IMR-90 (cell line): ENCODE measurements at regions not wholly inside any gene's neighbourhood (a gene's known extent, or its start where the extent isn't known, plus 50 kb on each side); places are given as distances from the start of the nearest gene placed in this dataset.

Experiments
- ATAC-seq: fragments of 200-7000 bp; cut with Tn5 transposase; 2 replicates; pipeline ENCODE4 v1.9.1; 2020; ENCODE audit warnings: low read depth, mild to moderate bottlenecking, moderate library complexity
- BruUV-seq: library from RNA; stranded (reverse); fragments of 400-500 nt; replicated peaks from 2 replicates; lab custom pipeline; 2021; lab: Mats Ljungman, UMichigan
- CTCF ChIA-PET: fragments of 300-600 bp; formaldehyde crosslinking; extraction: SDS; loops from one replicate; lab custom pipeline; 2021; ENCODE audit warnings: antibody characterized with exemption; lab: Yijun Ruan, JAX
- POLR2A ChIA-PET: fragments of 300-600 bp; sonication (Branson Sonifier 250); formaldehyde crosslinking; loops from one replicate; lab custom pipeline; 2022; ENCODE audit warnings: antibody characterized with exemption; ENCODE audit not compliant: unreplicated experiment; lab: Charles Lee
- DNase-seq: peaks from one replicate; pipeline ENCODE4 v3.0.0; 2013
- H2AFZ ChIP-seq: replicated peaks from 2 replicates; pipeline ENCODE3; 2013; ENCODE audit warnings: low read length, mild to moderate bottlenecking; ENCODE audit not compliant: poor library complexity
- H2AK5ac ChIP-seq: 2 replicates; pipeline ENCODE4 v1.6.1; 2013; ENCODE audit warnings: low read depth, low read length, inconsistent platforms
- H2AK9ac ChIP-seq: replicated peaks from 2 replicates; pipeline ENCODE3; 2013; ENCODE audit warnings: mild to moderate bottlenecking, low read depth, low read length, moderate library complexity; ENCODE audit not compliant: poor library complexity
- H2BK120ac ChIP-seq: 2 replicates; pipeline ENCODE4 v1.6.1; 2013; ENCODE audit warnings: low read depth, low read length, inconsistent platforms
- H2BK15ac ChIP-seq: 3 replicates; pipeline ENCODE4 v1.6.1; 2013; ENCODE audit warnings: low read depth, low read length, inconsistent platforms
- H2BK20ac ChIP-seq: 2 replicates; pipeline ENCODE4 v1.6.1; 2013; ENCODE audit warnings: low read depth, mild to moderate bottlenecking, inconsistent platforms, low read length, moderate library complexity
- H2BK5ac ChIP-seq: 2 replicates; pipeline ENCODE4 v1.6.1; 2013; ENCODE audit warnings: mild to moderate bottlenecking, low read depth, low read length, inconsistent platforms; ENCODE audit not compliant: poor library complexity, severe bottlenecking
- H3K14ac ChIP-seq: replicated peaks from 2 replicates; pipeline ENCODE4 v1.6.1; 2013; ENCODE audit warnings: low read depth, low read length, inconsistent platforms
- H3K18ac ChIP-seq: 2 replicates; pipeline ENCODE4 v1.6.1; 2013; ENCODE audit warnings: low read depth, low read length, control low read depth
- H3K23ac ChIP-seq: 2 replicates; pipeline ENCODE4 v1.6.1; 2013; ENCODE audit warnings: low read depth, low read length, inconsistent platforms
- H3K27ac ChIP-seq: 2 replicates; pipeline ENCODE4 v1.5.1; 2013; ENCODE audit warnings: mild to moderate bottlenecking, control low read depth, low read length; ENCODE audit not compliant: insufficient read depth
- H3K27me3 ChIP-seq: 2 replicates; pipeline ENCODE4 v1.6.1; 2013; ENCODE audit warnings: low read length; ENCODE audit not compliant: control insufficient read depth, insufficient read depth
- H3K36me3 ChIP-seq: 2 replicates; pipeline ENCODE4 v1.6.1; 2013; ENCODE audit warnings: low read length, mixed read lengths; ENCODE audit not compliant: control insufficient read depth, insufficient read depth
- H3K4ac ChIP-seq: 2 replicates; pipeline ENCODE4 v1.6.1; 2013; ENCODE audit warnings: low read depth, low read length, inconsistent platforms
- H3K4me1 ChIP-seq: 2 replicates; pipeline ENCODE4 v1.6.1; 2013; ENCODE audit warnings: low read length, mixed read lengths; ENCODE audit not compliant: control insufficient read depth, insufficient read depth
- H3K4me2 ChIP-seq: 2 replicates; pipeline ENCODE4 v1.6.1; 2013; ENCODE audit warnings: low read depth, mild to moderate bottlenecking, control low read depth, low read length, moderate library complexity
- H3K4me3 ChIP-seq: 2 replicates; pipeline ENCODE4 v1.5.1; 2013; ENCODE audit warnings: low read depth, mild to moderate bottlenecking, control low read depth, low read length, moderate library complexity; ENCODE audit not compliant: insufficient read depth
- H3K56ac ChIP-seq: 2 replicates; pipeline ENCODE4 v1.6.1; 2013; ENCODE audit warnings: low read length, inconsistent platforms; ENCODE audit not compliant: insufficient read depth; ENCODE audit errors: extremely low read depth
- H3K79me1 ChIP-seq, 2 experiments: 2 replicates each; pipeline ENCODE4 v1.6.1; 2013; ENCODE audit warnings: low read length in 2 of 2, inconsistent platforms in 1 of 2, low read depth in 1 of 2
- H3K9ac ChIP-seq: 2 replicates; pipeline ENCODE4 v1.6.1; 2013; ENCODE audit warnings: low read depth, low read length, control low read depth
- H3K9me1 ChIP-seq: 2 replicates; pipeline ENCODE4 v1.6.1; 2013; ENCODE audit warnings: low read length, inconsistent platforms; ENCODE audit not compliant: insufficient read depth
- H3K9me3 ChIP-seq: 2 replicates; pipeline ENCODE4 v1.6.1; 2013; ENCODE audit warnings: low read length; ENCODE audit not compliant: control insufficient read depth, insufficient read depth
- H4K20me1 ChIP-seq: 2 replicates; pipeline ENCODE4 v1.6.1; 2013; ENCODE audit warnings: low read length, inconsistent platforms; ENCODE audit not compliant: insufficient read depth
- H4K5ac ChIP-seq: 2 replicates; pipeline ENCODE4 v1.6.1; 2013; ENCODE audit warnings: mild to moderate bottlenecking, low read depth, low read length, control low read depth
- H4K8ac ChIP-seq, 2 experiments: 2 replicates each; pipeline ENCODE4 v1.6.1; 2013; ENCODE audit warnings: low read depth in 2 of 2, low read length in 2 of 2, control low read depth in 1 of 2, inconsistent platforms in 1 of 2
- H4K91ac ChIP-seq: 2 replicates; pipeline ENCODE4 v1.6.1; 2013; ENCODE audit warnings: low read depth, low read length, inconsistent platforms; ENCODE audit not compliant: insufficient read depth
- CHD1 ChIP-seq: IDR thresholded peaks from 2 replicates; pipeline ENCODE4 v1.6.1; 2012; ENCODE audit warnings: low read depth, low read length, improper control_type of control experiment
- FOS ChIP-seq: fragments of 150-350 bp; IDR thresholded peaks from 2 replicates; pipeline ENCODE4 v1.6.1; 2016; ENCODE audit warnings: low read depth, low read length
- MAFK ChIP-seq: IDR thresholded peaks from 2 replicates; pipeline ENCODE4 v1.6.1; 2012; ENCODE audit warnings: low read depth, low read length, improper control_type of control experiment
- MAZ ChIP-seq: IDR thresholded peaks from 2 replicates; pipeline ENCODE4 v1.6.1; 2012; ENCODE audit warnings: low read depth, mild to moderate bottlenecking, low read length, improper control_type of control experiment, moderate library complexity, borderline replicate concordance
- MXI1 ChIP-seq: IDR thresholded peaks from 2 replicates; pipeline ENCODE4 v1.6.1; 2012; ENCODE audit warnings: low read depth, mild to moderate bottlenecking, low read length, moderate library complexity, borderline replicate concordance
- RCOR1 ChIP-seq: IDR thresholded peaks from 2 replicates; pipeline ENCODE4 v1.6.1; 2012; ENCODE audit warnings: mild to moderate bottlenecking, low read length, improper control_type of control experiment; ENCODE audit not compliant: insufficient replicate concordance
- RFX5 ChIP-seq: IDR thresholded peaks from 2 replicates; pipeline ENCODE4 v1.8.0; 2012; ENCODE audit warnings: low read depth, mild to moderate bottlenecking, low read length, moderate library complexity
- dilution Hi-C: fragments of 300-500 bp; cut with HindIII; formaldehyde crosslinking; loops from one replicate; pipeline ENCODE4 v1.14.3; 2018; ENCODE audit warnings: low sequenced_read_pairs; ENCODE audit not compliant: unreplicated experiment
- in situ Hi-C: fragments of 300-500 bp; cut with MboI; formaldehyde crosslinking; loops from 3 replicates; pipeline ENCODE4 v1.14.3; 2019; ENCODE audit warnings: low sequenced_read_pairs, inconsistent platforms, mixed read lengths
- intact Hi-C: fragments of 100-400 bp; cut with micrococcal nuclease; formaldehyde crosslinking; loops from 2 replicates; pipeline ENCODE4 v1.10.0; 2022
- TF ChIP-seq, protein P1 (sequence below): fragments of 150-350 bp; IDR thresholded peaks from 2 replicates; pipeline ENCODE4 v1.6.1; 2016; ENCODE audit warnings: low read depth, mild to moderate bottlenecking, low read length, moderate library complexity, borderline replicate concordance
- TF ChIP-seq, protein P2 (sequence below): fragments of 150-350 bp; IDR thresholded peaks from 2 replicates; pipeline ENCODE4 v1.6.1; 2017; ENCODE audit warnings: mild to moderate bottlenecking, antibody characterized with exemption, low read length, low read depth

DNA sequence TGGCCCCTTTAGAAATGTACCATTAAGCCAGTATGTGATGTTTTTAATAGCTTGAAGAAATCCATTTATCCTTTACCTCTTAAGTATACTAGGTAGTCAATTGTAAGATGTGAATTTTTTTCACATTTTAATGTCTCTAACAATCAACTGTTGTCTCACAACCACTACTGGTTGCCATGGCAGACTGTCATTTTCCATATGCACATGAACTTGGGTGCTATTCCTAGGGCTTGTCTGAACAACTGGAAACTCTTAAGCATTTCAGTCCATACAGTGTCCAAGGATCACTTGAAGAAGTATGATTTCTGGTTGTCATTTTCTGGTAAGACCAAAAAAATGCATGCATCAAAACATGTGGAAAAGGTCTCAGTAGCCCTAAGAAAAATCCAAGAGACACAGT is 315.1 kb downstream of the HHIPL2 start:
- no peak overlapping the region for H4K91ac ChIP-seq

More for the DNA sequence above, 315.1 kb downstream of the HHIPL2 start:
- Histone ChIP-seq H3K4me1 (no peaks in the 10 kb centered on the region), H3K18ac (no peak overlapping the region), H4K5ac (no peak overlapping the region), H3K9ac (no peak overlapping the region), H3K4me2 (no peak overlapping the region), H2BK5ac (no peak overlapping the region), H4K20me1 (no peaks in the 10 kb centered on the region), H3K56ac (no peak overlapping the region), H4K8ac (no peak overlapping the region), H3K9me3 (no peaks in the 10 kb centered on the region), H3K23ac (no peak overlapping the region), H3K36me3 (no peaks in the 10 kb centered on the region), H2AFZ (no peak overlapping the region), H3K9me1 (no peaks in the 10 kb centered on the region), H3K4ac (no peak overlapping the region), H3K4me3 (no peak overlapping the region), H2BK20ac (no peak overlapping the region; the same call in 1 of the 2 replicates), H2BK120ac (no peak overlapping the region), H3K79me1 (no peaks in the 10 kb centered on the region), H2BK15ac (no peak overlapping the region), H3K27ac (no peak overlapping the region), H3K14ac (no peak overlapping the region), H3K27me3 (peaks cover 2% of the 10 kb centered on the region; the same call in 1 of the 2 replicates), H2AK5ac (no peak overlapping the region), H2AK9ac (no peak overlapping the region)
- intact Hi-C loops, result no loop called here
- dilution Hi-C loops, result no loop called here
- in situ Hi-C loops, result no loop called here
- DNase-seq (no peak), ATAC-seq (no peak)
- ChIA-PET POLR2A (no interaction called here), CTCF (no interaction called here)
- TF ChIP-seq MAZ (no peak), FOS (no peak), MXI1 (no peak), MAFK (no peak), RCOR1 (no peak), CHD1 (no peak), RFX5 (no peak)
- TF ChIP-seq, protein P1, sequence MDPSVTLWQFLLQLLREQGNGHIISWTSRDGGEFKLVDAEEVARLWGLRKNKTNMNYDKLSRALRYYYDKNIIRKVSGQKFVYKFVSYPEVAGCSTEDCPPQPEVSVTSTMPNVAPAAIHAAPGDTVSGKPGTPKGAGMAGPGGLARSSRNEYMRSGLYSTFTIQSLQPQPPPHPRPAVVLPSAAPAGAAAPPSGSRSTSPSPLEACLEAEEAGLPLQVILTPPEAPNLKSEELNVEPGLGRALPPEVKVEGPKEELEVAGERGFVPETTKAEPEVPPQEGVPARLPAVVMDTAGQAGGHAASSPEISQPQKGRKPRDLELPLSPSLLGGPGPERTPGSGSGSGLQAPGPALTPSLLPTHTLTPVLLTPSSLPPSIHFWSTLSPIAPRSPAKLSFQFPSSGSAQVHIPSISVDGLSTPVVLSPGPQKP, result no peak
- TF ChIP-seq, protein P2, sequence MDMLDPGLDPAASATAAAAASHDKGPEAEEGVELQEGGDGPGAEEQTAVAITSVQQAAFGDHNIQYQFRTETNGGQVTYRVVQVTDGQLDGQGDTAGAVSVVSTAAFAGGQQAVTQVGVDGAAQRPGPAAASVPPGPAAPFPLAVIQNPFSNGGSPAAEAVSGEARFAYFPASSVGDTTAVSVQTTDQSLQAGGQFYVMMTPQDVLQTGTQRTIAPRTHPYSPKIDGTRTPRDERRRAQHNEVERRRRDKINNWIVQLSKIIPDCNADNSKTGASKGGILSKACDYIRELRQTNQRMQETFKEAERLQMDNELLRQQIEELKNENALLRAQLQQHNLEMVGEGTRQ, result no peak
- BruUV-seq, result no TSS peak
